HG03558 (cell line): ENCODE measurements at regions not wholly inside any gene's neighbourhood (a gene's known extent, or its start where the extent isn't known, plus 50 kb on each side); places are given as distances from the start of the nearest gene placed in this dataset.
A peak's percentile ranks its signal among the peaks of the same experiment; 100 is the strongest.

Experiments used
- ATAC-seq: cut with Tn5 transposase; IDR thresholded peaks from one replicate; pipeline ENCODE4 v1.9.1; 2021; ENCODE audit warnings: moderate number of reproducible peaks; ENCODE audit not compliant: unreplicated experiment; ENCODE audit errors: extremely low read depth

DNA sequence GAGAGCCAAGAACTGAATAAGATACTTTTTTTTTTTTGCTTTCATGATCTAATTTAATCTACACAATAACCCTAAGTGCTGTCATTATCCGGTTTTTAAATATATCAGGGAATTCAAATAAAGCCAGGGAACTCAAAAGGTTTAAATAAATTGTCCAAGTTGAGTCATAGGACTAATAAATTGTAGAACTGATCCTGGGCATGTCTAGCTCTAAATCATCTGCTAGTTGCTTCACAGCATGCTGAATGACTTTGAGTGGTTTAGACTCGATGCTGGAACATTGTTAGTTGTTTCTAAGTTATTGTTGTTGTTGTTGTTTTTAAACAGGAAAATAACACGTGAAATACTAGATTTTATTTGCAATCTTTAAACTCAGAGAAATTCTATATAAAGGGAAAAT lies 147.2 kb upstream of the HNMT start:
- no peak for ATAC-seq

DNA sequence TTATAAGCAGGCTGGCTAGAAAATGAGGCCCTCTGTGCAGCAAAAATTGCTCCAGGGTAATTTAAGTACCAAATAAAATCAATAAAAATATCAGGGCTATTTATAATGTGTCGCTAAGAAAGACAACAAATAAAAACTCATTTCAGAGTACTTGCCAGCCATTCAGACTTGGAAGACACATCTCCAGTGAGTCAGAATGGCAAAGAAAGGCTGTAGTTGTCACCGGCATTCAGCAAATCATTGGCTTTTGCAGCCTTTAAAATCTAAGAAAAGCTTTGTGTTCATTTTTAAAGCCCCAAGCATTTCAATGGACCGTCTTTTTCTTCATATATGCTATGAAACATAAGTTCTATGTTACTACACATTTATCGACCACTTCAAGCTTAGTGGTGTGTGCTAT lies 141.1 kb upstream of the HNMT start:
- no peak for ATAC-seq

DNA sequence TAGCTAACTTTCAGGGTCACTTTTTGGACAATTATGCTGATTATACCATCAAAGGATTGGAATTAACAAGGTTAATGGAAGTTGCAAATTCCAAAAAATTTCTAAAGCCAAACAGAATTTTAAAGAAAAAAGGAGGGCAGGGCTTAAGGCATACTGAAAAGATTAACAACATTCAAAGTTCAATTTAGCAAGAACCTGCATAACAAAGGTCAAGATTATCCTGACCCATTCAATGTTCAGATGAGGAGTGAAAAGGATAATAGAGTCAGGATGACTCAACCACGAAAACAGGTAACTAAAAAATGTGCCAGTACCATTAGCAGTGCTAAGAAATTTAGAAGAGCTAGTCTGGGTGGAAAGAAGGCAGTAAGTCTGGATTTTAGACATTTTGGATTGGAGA lies 139.8 kb upstream of the HNMT start:
- no peak for ATAC-seq

DNA sequence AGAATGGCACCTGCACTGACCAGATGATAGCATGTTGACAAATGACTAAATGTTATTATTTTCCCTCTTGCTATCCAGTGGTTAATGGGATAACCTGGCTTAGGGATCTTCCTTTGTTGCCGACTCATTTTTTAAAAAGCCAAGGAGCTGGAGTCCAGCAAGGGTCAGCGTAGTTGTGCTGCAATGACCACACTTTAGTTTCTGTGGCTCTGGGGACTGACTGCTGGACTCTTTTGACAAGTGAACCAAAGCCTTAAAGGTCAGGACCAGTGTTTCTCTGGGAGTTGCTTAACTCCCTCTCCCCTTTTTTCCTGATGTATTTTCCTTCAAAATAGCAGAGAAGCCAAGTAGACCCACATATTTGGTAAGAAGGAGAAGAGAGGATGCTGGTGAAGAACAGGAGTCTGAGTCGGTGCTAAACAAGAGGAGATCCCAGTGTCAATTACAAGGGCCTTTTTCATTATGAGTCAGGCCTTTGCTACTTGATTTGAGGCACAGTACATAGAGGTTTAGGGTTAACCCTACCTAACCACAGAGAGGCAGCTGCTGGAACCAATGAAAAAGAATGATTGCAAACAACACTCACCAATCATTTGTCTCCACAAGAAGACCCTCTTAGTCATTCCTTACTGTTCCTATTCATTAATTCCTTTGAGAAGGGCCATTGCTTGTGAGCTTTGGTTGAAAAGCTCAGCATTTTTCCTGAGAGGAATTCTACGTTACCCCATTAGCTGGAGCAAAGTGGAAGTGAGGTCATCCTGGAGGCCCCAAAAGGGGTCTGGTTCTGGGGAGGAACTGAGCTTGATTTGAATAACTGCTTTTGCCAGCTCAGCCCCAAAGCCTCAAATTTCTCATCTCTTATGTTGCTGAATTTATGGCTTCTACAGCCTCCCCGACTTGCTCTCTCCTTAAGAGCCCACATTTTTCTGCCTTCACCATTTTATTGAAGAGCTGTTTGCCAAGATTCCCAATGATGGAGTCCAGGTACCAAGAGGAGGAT lies 137.6 kb upstream of the HNMT start:
- peak; percentile 97 for ATAC-seq

DNA sequence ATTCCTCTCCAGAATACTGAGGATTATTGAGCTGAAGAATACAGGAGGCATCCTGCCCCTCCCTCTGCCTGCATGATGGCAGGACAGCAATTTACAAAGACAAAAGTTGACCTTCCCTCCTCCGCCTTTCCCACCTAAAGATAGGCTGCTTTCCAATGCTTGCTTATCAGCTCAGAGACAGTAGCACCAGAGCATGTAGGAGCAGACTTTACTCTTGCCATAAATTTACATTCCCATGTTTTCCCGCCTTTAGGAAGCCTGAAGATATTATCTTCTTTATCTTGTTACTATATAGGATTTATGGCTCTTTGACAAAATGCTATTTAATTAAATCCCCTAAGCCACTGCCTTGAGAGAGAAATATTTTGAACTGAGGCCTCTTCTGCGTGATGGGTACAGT lies 135.6 kb upstream of the HNMT start:
- ATAC-seq, result no peak

DNA sequence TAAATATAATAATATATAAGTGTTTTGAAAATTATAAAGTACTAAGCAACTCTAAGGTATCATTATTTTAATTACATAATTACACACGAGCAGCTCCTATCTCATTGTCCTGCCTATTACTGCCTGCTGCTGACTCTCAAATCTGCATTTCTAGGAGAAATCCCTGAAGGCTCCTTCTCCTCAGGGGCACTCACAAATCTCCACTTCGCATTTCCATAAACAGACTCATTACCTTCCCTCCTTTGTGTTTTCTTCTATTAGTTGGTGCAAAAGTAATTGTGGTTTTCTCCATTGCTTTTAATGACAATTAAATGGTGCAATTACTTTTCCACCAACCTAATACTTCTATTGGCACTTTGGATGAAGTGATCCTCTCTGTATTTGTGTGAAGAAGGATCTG lies 135.0 kb upstream of the HNMT start:
- ATAC-seq, result no peak

DNA sequence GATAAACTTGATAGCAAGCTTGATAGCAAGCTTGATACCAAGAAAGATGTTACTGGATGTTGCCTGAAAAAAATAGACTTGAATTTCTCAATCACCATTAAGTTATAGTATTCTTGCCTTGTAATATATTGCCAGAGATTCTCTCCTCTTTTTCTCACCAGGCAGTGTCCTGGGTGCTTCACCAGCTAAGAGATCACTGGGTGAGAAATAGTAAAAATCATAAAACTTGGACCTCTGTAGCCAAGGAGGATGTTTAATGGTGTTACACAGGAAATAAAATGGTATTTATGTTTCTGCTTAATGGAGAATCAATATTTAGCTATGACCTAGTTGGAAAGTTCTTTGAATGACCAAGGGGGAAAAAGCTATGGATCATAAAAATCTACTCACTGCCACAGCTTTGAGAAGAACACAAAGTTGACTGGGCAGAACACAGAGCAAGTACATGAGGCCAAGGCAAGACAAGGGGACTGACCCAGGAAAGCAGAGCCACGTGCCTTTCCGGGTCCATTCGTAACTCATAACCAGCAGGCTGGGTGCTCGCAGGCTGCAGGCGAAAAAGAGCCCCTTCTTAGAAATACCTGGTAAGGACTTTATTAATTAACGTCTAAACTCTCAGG lies 129.4 kb upstream of the HNMT start:
- no peak for ATAC-seq

DNA sequence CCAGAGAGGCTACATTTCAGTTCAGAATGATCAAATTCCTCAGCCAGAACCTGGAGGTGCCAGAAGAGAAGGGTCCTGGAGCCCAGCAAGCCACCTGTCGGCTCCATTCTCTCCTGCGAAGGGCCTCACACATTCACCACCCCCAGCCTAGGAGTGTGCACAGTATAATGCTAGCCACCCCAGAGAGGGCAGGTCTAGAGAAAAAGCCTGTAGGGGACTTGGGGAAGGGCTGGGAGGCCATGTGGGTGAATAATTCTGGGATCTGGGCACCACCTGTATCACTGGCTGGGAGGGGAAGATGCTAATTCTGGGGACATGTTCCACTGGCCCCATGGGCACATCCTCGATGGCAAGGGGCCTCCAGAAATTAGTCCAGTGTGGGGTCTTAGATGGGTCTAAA lies 127.6 kb upstream of the HNMT start:
- ATAC-seq, result no peak

DNA sequence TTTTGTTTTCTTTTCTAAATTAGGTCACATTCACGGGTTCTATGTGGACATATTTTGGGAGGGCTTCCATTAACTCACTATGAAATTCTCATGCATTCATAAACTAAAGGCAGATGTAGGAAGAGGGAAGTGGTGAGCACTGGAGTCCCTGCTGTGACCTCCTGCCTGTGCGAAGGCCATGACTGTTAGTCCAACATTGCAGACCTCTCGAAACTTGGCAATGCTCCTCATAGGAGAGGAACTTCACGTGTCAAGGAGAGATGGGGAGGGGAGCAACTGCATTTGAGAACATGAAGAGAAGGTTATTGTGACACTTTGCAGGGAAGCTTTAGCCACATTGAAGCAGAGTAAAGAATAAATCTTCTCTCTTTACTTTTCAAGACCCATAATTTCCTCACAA lies 126.4 kb upstream of the HNMT start:
- ATAC-seq, result no peak

DNA sequence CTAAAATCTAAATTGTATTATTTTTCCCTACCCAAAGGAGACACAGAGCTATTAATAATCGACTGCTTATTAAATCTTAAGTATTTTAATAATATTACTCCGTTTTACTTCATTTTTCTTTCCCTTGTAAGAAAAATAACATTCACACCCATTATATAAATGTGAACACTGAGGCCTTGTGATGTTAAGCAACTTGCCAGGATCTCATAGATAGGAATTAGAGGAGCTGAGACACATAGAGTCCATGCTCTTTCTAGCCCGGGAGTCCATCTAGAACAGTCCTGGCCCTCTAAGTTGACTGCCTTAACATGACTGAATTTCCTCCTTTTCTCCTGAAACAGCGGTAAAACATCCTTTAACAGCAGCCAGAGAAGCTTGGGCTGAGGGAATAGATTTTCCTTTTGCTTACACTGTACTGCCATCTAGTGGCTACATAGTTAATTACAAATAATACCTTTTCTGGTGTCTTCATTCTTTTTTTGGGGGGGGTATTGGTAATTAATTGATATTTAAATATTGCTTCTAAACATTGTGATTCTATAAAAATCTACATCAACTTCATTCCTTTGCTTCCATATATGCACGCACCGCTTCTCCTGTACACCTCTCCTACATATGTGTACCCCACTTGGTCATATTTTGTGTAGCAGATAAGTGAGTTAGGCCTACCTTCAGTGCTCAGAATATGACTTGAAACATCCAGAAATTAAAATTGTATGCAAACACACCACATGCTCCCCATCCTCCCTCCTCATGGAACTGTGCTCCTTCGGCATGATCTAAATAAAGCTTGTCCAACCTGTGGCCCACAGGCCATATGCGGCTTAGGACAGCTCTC lies 125.8 kb upstream of the HNMT start:
- ATAC-seq, result no peak

DNA sequence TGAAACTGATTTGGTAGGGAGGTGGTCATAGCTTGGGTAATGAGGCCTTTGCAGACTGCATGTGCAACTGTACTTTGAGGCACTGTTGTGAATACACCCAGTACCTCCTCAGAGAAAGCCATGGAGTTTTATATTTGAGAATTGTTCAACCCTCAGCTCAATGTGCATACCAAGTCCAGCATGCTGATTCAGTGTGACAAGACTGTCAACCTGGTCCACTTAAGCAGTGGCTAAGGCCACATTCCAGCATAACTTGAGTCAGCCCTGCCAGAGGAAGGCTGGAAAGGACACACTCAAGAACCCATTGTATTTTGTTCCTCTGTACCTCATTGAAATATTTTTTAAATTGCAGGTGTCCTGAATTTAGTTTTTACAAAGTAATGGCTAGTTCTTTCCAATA lies 121.8 kb upstream of the HNMT start:
- ATAC-seq, result no peak

DNA sequence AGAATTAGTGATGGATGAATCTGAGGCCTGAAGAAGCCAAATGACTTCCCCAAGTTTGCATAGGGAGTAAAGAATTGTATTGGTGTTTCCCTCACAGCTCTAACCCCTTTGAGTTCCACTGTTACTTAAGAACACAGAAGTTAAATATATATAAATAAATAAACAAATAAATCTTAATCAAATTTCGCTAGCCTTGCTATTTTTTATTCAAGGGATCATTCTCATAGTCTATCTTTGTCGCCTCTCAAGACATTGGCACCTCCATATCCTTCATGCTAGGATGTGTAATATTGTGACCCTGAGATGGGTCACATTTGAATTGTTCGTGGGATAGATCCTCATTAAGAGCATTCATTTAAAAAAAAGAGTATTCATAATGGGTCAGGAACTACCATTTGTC lies 121.3 kb upstream of the HNMT start:
- ATAC-seq, result no peak

DNA sequence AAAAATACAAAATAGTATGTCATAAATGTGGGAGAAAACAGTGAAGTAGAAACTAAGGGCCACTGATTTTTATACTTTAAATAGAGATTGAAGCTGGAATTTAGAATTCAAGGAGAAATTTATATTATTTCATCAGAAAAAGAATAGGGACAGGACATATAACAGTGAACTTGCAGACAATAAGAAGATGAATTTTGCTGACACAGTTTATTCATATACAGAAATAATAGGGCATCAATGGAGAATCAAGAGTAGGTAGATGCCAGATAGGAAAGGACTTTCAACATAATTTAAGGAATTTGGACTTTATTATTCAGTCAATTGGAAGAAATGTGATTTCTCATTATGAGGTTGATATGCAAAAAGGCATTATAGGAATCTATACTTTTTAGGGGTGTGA lies 118.9 kb upstream of the HNMT start:
- no peak for ATAC-seq

DNA sequence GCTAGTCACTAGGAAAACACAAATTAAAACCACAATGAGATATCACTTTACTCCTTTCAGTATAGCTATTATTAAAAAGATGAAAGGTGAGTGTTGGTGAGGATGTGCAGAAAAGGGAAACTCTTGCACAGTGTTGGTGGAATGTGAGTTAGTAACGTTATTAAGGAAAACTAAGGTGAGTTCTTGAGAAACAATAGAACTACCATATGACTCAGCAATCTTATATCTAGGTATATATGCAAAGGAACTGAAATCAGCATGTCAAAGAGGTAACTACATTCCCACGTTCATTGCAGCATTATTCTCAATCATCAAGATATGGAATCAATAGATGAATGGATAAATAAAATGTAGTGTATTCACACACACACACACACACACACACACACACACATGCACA lies 117.3 kb upstream of the HNMT start:
- ATAC-seq, result no peak

DNA sequence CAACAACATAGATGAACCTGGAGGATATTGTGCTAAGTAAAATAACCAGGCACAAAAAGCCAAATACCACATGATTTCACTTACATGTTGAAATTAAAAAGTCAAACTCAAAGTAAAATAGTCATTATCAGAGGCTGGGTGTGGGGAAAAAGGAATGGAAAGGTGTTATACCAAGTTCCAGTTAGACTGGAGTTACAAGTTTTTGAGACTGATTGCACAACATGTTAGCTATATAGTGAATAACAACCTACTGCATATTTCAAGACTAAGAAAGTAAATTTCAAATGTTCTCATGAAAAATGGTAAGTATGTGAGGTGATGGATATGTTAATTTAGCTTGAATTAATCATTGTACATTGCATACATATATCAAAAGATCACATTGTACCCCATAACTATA lies 116.8 kb upstream of the HNMT start:
- no peak for ATAC-seq

DNA sequence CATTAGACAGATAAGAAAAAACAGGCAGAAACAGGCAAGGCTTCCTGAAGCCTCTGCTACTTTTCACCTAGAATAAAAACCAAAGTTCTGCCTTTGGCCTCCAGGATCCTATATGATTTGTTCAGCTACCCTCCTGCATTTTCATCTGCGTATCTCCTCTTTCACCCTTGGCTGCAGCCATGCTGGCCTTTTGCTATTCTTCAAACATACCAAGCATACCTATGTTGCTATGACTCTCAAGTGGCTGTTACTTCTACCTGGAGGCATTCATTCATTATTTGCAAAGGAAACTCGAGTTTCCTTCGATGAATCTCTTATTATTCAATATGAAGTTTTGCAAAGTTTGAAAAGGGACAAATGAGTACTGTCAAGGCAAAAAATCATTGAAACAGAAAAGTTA lies 106.4 kb upstream of the HNMT start:
- ATAC-seq, result no peak

DNA sequence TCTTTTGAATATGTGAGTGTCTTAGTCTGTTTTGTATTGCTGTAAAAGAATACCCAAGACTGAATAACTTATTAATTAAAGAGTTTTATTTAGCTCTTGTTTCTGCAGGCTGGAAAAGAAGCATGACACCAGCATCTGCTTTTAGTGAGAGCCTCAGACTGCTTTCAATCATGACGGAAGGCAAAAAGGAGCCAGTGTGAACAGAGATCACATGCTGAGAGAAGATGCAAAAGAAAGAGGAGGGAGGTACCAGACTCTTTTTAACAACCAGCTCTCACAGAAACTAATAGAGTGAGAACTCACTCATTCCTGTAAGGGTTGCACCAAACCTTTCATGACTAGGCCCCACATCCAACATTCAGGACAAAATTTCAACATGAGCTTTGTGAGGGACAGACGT lies 101.6 kb upstream of the HNMT start:
- ATAC-seq, result no peak

DNA sequence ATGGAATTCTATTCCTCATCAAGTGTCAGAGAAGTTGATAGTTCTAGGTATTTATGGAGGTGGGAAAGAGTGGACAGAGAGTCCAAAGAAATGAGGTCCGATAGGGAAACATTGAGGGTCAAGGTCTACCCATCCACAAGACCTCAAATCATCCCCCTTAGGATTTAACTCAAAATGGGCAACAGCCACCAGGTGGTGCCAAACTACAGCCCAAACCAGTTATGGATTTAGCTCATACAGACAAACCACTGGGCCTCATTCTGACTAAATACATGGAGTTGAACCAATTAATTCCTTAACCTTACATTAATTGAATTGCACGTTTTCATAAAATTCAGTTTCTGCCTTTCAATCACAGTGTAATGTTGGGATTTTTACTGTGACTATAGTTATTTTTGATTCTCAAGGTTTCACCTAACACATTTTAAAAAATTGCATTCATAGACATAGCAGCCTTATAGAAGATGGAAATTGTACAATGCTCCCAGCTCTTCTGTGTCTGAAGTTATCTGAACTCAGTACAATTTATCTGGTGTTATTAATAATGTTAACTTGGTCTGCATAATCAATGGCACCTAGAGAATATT lies 98.2 kb upstream of the HNMT start:
- ATAC-seq, result peak; percentile 49

DNA sequence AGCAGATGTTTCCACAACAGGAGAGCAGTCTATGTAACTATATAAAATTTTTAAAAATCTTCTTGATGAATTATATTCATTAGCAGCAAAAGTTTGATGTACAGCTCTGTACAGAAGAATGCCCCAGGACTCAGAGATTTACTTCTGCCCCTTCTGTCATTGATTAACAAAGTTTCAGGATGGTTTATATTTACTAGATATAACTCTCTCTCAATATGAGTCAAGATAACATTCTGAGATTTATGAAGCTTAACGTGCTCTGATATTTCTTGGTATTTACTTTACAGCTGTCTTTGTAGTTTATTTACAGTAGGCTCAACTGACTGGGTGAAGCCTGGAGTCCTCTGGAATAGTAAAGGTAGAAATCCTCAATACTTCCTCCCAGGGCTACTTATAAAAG lies 93.6 kb upstream of the HNMT start:
- ATAC-seq, result peak; percentile 58

DNA sequence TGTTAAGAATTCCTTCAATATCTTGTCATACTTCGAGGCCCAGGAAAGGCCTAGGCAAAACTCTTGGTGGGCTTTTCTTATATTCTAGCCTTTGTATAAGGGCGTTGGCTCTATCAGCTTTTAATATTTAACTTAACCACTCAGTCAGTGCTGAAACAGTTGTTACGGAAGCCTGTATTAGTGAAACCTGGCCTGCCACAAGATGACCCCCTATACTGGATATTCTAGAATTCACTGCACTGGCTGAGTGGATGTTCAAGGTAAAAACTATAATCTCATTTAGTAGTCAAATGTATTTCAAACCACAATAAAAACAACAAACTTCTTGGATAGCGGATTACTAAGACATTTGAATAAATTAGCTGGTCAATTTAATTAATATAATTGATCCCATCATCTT lies 91.7 kb upstream of the HNMT start:
- no peak for ATAC-seq
